DND-41 (cell line): ENCODE measurements at regions not wholly inside any gene's neighbourhood (a gene's known extent, or its start where the extent isn't known, plus 50 kb on each side); places are given as distances from the start of the nearest gene placed in this dataset.

Source experiments
- CTCF ChIP-seq: IDR thresholded peaks from 2 replicates; pipeline ENCODE4 v1.5.1; 2012; ENCODE audit warnings: borderline replicate concordance, low read length, moderate library complexity, mild to moderate bottlenecking; ENCODE audit not compliant: poor library complexity, severe bottlenecking; ENCODE audit errors: extremely low read depth
- EZH2 ChIP-seq: IDR thresholded peaks from 3 replicates; pipeline ENCODE4 v1.6.1; 2012; ENCODE audit warnings: borderline replicate concordance, low read depth, mild to moderate bottlenecking, moderate library complexity, low read length, inconsistent platforms; ENCODE audit not compliant: severe bottlenecking

GRCh38 chr12:87901457-87901856 lies 127.7 kb downstream of the C12orf50 start:
- TF ChIP-seq CTCF, result no peak
- no peak for TF ChIP-seq EZH2
